ENCODE measurements at regions not wholly inside any gene's neighbourhood (a gene's known extent, or its start where the extent isn't known, plus 50 kb on each side); places are given as distances from the start of the nearest gene placed in this dataset.
"Not testable (repeated sequence)": the region's sequence is repeated elsewhere in the genome, so short reads cannot be mapped to it uniquely, and the experiment has no call there.

GRCh38 chr3:166444756-166445155 is 607.5 kb upstream of the BCHE start:
- DNase-seq (ENCODE audit: low spot score), result peak; percentile 56
- CTCF ChIA-PET, result no interaction called here
- peak overlapping the region; percentile 95 for H3K27ac ChIP-seq
- TF ChIP-seq CTCF (conservative IDR thresholded peaks at IDR 0.05; ENCODE audit: low read depth), result no peak
- POLR2A ChIA-PET (ENCODE audit: low non-redundant PET), result no interaction called here

DNA sequence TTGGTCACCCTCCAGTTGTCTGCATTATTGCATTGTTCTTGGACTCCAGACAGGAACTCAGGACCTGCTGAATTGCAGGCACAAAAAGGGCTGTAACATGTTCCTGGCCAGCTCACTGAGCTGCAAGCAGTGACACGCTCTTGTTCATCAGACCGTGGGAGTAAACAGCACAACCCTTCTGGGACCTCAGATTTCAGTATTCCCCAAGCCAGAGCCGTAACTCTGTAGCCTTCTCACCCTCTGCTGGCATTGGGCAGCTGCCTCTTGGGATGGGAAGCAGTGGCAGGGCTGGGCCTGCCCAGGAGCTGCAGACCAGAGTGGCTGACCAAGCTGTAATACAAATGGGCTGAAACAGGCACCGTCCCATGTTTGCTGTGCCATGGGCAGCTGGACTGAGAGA is 607.1 kb upstream of the BCHE start:
- DNase-seq (ENCODE audit: low spot score), result peak; percentile 53
- no peak for TF ChIP-seq CTCF (conservative IDR thresholded peaks at IDR 0.05; ENCODE audit: low read depth)
- ChIA-PET POLR2A (ENCODE audit: low non-redundant PET) (no interaction called here), CTCF (no interaction called here)
- H3K27ac ChIP-seq, result peak overlapping the region; percentile 95

- POLR2A ChIA-PET (ENCODE audit: low non-redundant PET), result no interaction called here
Measured at GRCh38 chr3:166435469-166436057, 598.3 kb upstream of the BCHE start.

DNA sequence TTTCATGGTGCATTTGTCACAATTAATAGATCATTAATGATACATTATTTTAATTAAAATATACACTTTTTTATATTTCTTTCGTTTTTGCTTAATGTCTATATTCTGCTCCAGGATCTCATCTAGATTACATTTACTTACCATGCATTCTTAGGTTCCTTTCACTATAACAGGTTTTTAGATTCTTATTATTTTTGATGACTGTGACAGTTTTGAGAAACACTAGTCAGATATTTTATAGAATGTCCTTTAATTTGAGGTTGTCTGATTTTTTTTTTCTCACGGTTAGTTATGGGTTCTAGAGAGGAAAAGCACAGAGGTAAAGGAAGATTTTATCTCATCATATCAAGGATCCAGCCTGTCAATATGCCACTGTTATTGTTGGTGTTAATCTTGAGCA is 595.8 kb upstream of the BCHE start:
- no peak for DNase-seq (ENCODE audit: low spot score)
- TF ChIP-seq CTCF (conservative IDR thresholded peaks at IDR 0.05; ENCODE audit: low read depth), result no peak
- POLR2A ChIA-PET (ENCODE audit: low non-redundant PET), result no interaction called here
- H3K27ac ChIP-seq, result no peak overlapping the region
- CTCF ChIA-PET, result no interaction called here

More at GRCh38 chr3:166435469-166436057, 598.3 kb upstream of the BCHE start:
- CTCF ChIA-PET, result no interaction called here
- TF ChIP-seq CTCF (conservative IDR thresholded peaks at IDR 0.05; ENCODE audit: low read depth), result no peak
- H3K27ac ChIP-seq, result no peak overlapping the region
- no peak for DNase-seq (ENCODE audit: low spot score)

DNA sequence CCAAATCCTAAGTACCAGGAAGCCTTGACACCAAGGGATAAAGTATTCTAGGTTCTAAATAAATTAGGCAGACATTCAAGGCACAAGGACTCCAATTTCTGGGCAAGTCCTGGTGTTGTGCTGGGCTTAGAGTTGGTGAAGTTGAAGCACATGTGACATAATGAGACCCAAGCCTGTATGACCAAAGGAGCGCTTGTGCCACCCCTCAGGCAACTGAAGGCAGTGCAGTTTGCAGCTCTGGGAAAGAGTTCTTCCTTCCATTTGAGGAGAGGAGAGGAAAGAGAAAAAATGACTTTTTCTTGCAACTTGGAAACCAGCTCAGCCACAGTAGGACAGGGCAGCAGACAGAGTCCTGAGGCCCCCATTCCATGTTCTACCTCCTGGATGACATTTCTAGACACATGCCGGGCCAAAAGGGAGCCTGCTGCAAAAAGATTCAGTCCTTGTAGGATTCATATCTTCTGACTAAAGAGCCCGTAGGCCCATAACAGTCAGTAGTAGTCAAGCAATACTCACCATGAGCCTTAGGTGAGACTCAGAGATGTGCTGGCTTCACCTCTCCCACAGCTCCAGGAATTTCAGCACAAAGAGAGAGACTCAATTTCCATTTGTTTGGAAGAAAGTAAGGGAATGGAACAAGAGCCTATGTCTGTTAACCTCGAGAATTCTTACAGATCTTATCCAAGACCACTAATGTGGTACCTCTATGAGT is 588.8 kb upstream of the BCHE start:
- ChIA-PET CTCF (interaction anchor here (0.6 kb wide), 1 partner anchor 246 kb away, joined by 3 read pairs; no protein-coding TSS in a partner anchor), POLR2A (ENCODE audit: low non-redundant PET) (no interaction called here)
- no peak for TF ChIP-seq CTCF (conservative IDR thresholded peaks at IDR 0.05; ENCODE audit: low read depth)
- DNase-seq (ENCODE audit: low spot score), result no peak
- no peak overlapping the region for H3K27ac ChIP-seq

DNA sequence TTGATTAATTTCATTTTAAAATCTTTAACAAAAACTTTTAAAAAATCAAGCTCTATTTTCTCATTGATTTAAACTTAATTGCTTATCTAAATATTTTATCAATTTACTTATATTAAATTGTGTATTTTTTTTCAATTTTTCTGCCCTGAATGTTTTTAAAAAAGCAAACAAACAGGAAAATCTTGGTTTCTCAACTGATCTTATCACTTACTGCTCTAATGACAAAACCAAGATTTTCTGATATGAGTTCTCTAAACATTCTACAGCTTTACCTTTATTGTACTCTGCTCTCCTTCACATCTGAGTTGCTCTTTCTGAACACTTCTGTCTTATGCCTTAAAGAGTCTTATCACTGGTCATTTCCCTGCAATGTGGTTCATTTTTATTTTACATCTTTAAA is 587.8 kb upstream of the BCHE start:
- no peak for DNase-seq (ENCODE audit: low spot score)
- TF ChIP-seq CTCF (conservative IDR thresholded peaks at IDR 0.05; ENCODE audit: low read depth), result no peak
- POLR2A ChIA-PET (ENCODE audit: low non-redundant PET), result no interaction called here
- CTCF ChIA-PET, result no interaction called here
- no peak overlapping the region for H3K27ac ChIP-seq

DNA sequence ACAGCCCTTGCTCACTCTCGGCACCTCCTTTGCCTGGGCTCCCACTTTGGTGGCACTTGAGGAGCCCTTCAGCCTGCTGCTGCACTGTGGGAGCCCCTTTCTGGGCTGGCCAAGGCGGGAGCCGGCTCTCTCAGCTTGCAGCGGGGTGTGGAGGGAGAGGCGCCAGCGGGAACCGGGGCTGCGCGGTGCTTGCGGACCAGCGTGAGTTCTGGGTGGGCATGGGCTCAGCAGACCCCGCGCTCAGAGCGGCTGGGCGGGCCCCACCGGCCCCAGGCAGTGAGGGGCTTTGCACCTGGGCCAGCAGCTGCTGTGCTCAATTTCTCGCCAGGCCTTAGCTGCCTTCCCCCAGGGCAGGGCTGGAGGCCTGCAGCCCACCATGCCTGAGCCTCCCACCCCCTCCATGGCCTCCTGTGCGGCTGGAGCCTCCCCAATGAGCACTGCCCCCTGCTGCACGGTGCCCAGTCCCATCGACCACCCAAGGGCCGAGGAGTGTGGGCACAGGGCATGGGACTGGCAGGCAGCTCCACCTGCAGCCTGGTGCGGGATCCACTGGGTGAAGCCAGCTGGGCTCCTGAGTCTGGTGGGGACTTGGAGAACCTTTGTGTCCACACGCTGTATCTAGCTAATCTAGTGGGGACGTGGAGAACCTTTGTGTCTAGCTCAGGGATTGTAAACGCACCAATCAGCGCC is 586.7 kb upstream of the BCHE start:
- POLR2A ChIA-PET (ENCODE audit: low non-redundant PET); H3K27ac ChIP-seq; DNase-seq (ENCODE audit: low spot score): not testable (repeated sequence)
- CTCF ChIA-PET, result interaction anchor here (0.6 kb wide), 1 partner anchor 396 kb away, joined by 3 read pairs; no protein-coding TSS in a partner anchor

Measured in RWPE1 (cell line).